ENCODE measurements at regions not wholly inside any gene's neighbourhood (a gene's known extent, or its start where the extent isn't known, plus 50 kb on each side); places are given as distances from the start of the nearest gene placed in this dataset.

- TF ChIP-seq CTCF (IDR thresholded peaks at IDR 0.05; ENCODE audit: low read depth, low read length), result no peak
- DNase-seq (ENCODE audit: low read depth, low spot score), result no peak
- H3K27me3 ChIP-seq (ENCODE audit: control insufficient read depth, insufficient read depth, low read length), result peaks cover 3% of the 10 kb centered on the region
- H3K9me3 ChIP-seq (ENCODE audit: control insufficient read depth, insufficient read depth, low read length), result no peaks in the 10 kb centered on the region
- CTCF ChIA-PET, result no interaction called here
- POLR2A ChIA-PET, result no interaction called here
- H3K4me3 ChIP-seq (ENCODE audit: low read depth, low read length), result no peak overlapping the region
- no peak overlapping the region for H3K27ac ChIP-seq (ENCODE audit: low read depth, low read length)
These were observed 70.5 kb downstream of the CHST2 start for GRCh38 chr3:143190101-143190500.

DNA sequence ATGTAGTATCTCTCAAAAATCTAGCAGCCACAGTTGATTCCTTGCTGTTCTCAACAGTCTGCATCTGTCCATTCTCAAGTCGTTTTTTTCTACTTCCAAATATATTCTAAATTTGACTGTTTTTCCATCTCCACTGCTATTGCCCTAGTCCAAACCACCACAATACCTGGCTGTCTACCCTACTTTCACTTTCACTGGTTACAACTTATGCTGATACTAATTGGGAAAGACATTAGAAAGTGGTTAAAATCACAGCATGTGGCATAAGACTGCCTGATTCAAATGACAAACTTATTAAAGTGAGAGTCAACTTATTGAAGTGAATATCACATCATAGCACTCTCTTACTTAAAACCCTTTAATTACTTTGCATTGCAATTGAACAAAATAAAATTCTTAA is 72.6 kb downstream of the CHST2 start:
- POLR2A ChIA-PET, result no interaction called here
- H3K9me3 ChIP-seq (ENCODE audit: control insufficient read depth, insufficient read depth, low read length), result no peaks in the 10 kb centered on the region

DNA sequence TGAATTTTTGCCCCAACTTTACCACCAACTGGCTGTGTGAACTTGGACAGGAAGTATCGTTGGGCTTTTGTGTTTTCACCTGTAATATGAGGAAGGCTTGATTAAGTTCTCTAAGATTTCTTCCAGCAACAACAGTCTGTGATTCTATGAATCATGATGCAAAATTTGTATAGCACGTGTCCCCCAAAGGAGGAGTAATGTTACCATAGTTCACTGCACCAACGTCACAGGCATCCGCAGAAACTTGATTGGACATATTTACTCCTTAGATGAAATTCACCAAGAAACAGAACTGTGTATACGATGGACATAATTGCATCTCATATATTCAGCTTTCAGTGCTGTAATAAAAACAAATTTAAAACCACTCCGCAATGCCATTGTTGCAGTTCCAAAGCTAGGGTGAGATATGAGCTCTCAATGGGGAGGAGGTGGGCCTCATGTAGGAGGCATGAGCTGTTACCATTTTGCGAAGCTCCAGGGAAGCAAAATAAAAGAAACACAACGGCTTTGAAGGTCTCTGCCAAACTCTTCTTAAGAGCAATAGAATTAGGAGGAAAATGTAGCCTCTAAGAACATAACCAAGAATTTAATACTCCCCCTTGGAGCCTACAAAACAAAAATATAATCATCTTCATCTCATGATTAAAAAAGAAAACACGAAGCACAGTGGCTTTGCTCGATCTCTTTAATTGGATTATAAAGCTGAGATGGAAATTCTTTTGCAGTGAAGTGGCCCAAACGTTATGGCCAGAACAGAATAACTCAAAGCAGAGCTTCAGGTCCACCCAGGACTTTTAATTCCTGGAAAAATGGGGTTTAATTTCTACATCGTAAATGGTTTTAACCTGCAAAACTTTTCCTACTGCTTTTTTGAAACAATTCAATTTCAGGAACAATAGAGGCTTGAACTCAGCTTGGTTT is 80.7 kb downstream of the CHST2 start:
- Histone ChIP-seq H3K27me3 (ENCODE audit: control insufficient read depth, insufficient read depth, low read length) (no peaks in the 10 kb centered on the region), H3K4me3 (ENCODE audit: low read depth, low read length) (no peak overlapping the region), H3K9me3 (ENCODE audit: control insufficient read depth, insufficient read depth, low read length) (no peaks in the 10 kb centered on the region; the same call in 1 of the 2 replicates), H3K27ac (ENCODE audit: low read depth, low read length) (no peak overlapping the region)
- CTCF ChIA-PET, result no interaction called here
- DNase-seq (ENCODE audit: low read depth, low spot score), result no peak
- TF ChIP-seq CTCF (IDR thresholded peaks at IDR 0.05; ENCODE audit: low read depth, low read length), result no peak
- POLR2A ChIA-PET, result no interaction called here

More for the DNA sequence above, 72.6 kb downstream of the CHST2 start:
- Histone ChIP-seq H3K4me3 (ENCODE audit: low read depth, low read length) (no peak overlapping the region), H3K27ac (ENCODE audit: low read depth, low read length) (no peak overlapping the region), H3K27me3 (ENCODE audit: control insufficient read depth, insufficient read depth, low read length) (peaks cover 3% of the 10 kb centered on the region)
- no peak for DNase-seq (ENCODE audit: low read depth, low spot score)
- TF ChIP-seq CTCF (IDR thresholded peaks at IDR 0.05; ENCODE audit: low read depth, low read length), result no peak
- CTCF ChIA-PET, result no interaction called here

- TF ChIP-seq CTCF (IDR thresholded peaks at IDR 0.05; ENCODE audit: low read depth, low read length), result no peak
- H3K9me3 ChIP-seq (ENCODE audit: control insufficient read depth, insufficient read depth, low read length), result no peaks in the 10 kb centered on the region; the same call in 1 of the 2 replicates
- ChIA-PET POLR2A (no interaction called here), CTCF (no interaction called here)
- H3K4me3 ChIP-seq (ENCODE audit: low read depth, low read length), result no peak overlapping the region
- H3K27me3 ChIP-seq (ENCODE audit: control insufficient read depth, insufficient read depth, low read length), result no peaks in the 10 kb centered on the region
- DNase-seq (ENCODE audit: low read depth, low spot score), result no peak
- H3K27ac ChIP-seq (ENCODE audit: low read depth, low read length), result no peak overlapping the region
These were observed 81.5 kb downstream of the CHST2 start for GRCh38 chr3:143201045-143201444.

Measured in AG04450 (cell line).